H9 (cell line): ENCODE measurements at regions not wholly inside any gene's neighbourhood (a gene's known extent, or its start where the extent isn't known, plus 50 kb on each side); places are given as distances from the start of the nearest gene placed in this dataset.

ENCODE experiments used
- DNase-seq: peaks from one replicate; pipeline ENCODE4 v3.0.0-alpha.2; 2017
- H2AFZ ChIP-seq: one replicate; pipeline ENCODE4 v1.6.1; 2013; ENCODE audit warnings: mild to moderate bottlenecking, low read length, control low read depth, moderate library complexity
- H2AK5ac ChIP-seq: 2 replicates; pipeline ENCODE4 v1.6.1; 2013; ENCODE audit warnings: low read length, control low read depth, mixed read lengths; ENCODE audit not compliant: insufficient read length
- H2BK120ac ChIP-seq: one replicate; pipeline ENCODE4 v1.6.1; 2013; ENCODE audit warnings: low read depth, mild to moderate bottlenecking, low read length, control low read depth, inconsistent platforms; ENCODE audit not compliant: poor library complexity, severe bottlenecking
- H2BK12ac ChIP-seq: 2 replicates; pipeline ENCODE4 v1.6.1; 2013; ENCODE audit warnings: low read length, control low read depth, mixed read lengths, low read depth; ENCODE audit not compliant: insufficient read length
- H2BK15ac ChIP-seq: 2 replicates; pipeline ENCODE4 v1.6.1; 2013; ENCODE audit warnings: low read depth, low read length, control low read depth
- H2BK20ac ChIP-seq: one replicate; pipeline ENCODE4 v1.6.1; 2013; ENCODE audit warnings: low read depth, mild to moderate bottlenecking, low read length, control low read depth, inconsistent platforms; ENCODE audit not compliant: poor library complexity, severe bottlenecking
- H2BK5ac ChIP-seq: 2 replicates; pipeline ENCODE4 v1.6.1; 2013; ENCODE audit warnings: low read length, control low read depth, mixed read lengths; ENCODE audit not compliant: insufficient read length
- H3K14ac ChIP-seq: 2 replicates; pipeline ENCODE4 v1.6.1; 2013; ENCODE audit warnings: low read length, control low read depth; ENCODE audit not compliant: insufficient read depth
- H3K18ac ChIP-seq: 2 replicates; pipeline ENCODE4 v1.6.1; 2013; ENCODE audit warnings: low read depth, mild to moderate bottlenecking, mixed read lengths, low read length, control low read depth; ENCODE audit not compliant: insufficient read length
- H3K23ac ChIP-seq: 2 replicates; pipeline ENCODE4 v1.6.1; 2013; ENCODE audit warnings: low read length, control low read depth, mixed read lengths, low read depth; ENCODE audit not compliant: insufficient read length
- H3K23me2 ChIP-seq: 2 replicates; pipeline ENCODE4 v1.6.1; 2013; ENCODE audit warnings: low read depth, mild to moderate bottlenecking, mixed read lengths, low read length, control low read depth; ENCODE audit not compliant: insufficient read length, poor library complexity, severe bottlenecking
- H3K27ac ChIP-seq: 2 replicates; pipeline ENCODE4 v1.5.1; 2013; ENCODE audit warnings: low read length, control low read depth, mixed read lengths, low read depth; ENCODE audit not compliant: insufficient read length
- H3K27me3 ChIP-seq: 2 replicates; pipeline ENCODE4 v1.6.1; 2013; ENCODE audit warnings: low read length, control low read depth, inconsistent platforms; ENCODE audit not compliant: insufficient read depth
- H3K4ac ChIP-seq: 2 replicates; pipeline ENCODE4 v1.6.1; 2013; ENCODE audit warnings: low read depth, mild to moderate bottlenecking, control low read depth, inconsistent platforms, low read length, moderate library complexity
- H3K4me1 ChIP-seq: 2 replicates; pipeline ENCODE4 v1.6.1; 2013; ENCODE audit warnings: low read length, control low read depth, inconsistent platforms; ENCODE audit not compliant: insufficient read depth
- H3K4me2 ChIP-seq: 2 replicates; pipeline ENCODE4 v1.6.1; 2013; ENCODE audit warnings: low read length, control low read depth, mixed read lengths; ENCODE audit not compliant: insufficient read length, insufficient read depth
- H3K56ac ChIP-seq: 2 replicates; pipeline ENCODE4 v1.6.1; 2013; ENCODE audit warnings: low read depth, mild to moderate bottlenecking, mixed read lengths, low read length, control low read depth; ENCODE audit not compliant: insufficient read length
- H3K79me1 ChIP-seq: 2 replicates; pipeline ENCODE4 v1.6.1; 2013; ENCODE audit warnings: low read depth, mild to moderate bottlenecking, moderate library complexity, low read length, control low read depth, inconsistent platforms; ENCODE audit not compliant: insufficient read depth, poor library complexity, severe bottlenecking
- H3K79me2 ChIP-seq: 2 replicates; pipeline ENCODE4 v1.6.1; 2013; ENCODE audit warnings: low read length, control low read depth, inconsistent platforms; ENCODE audit not compliant: insufficient read depth
- H3K9ac ChIP-seq: 2 replicates; pipeline ENCODE4 v1.6.1; 2013; ENCODE audit warnings: low read length, control low read depth, mixed read lengths; ENCODE audit not compliant: insufficient read length; ENCODE audit errors: extremely low read depth
- H3K9me3 ChIP-seq: one replicate; pipeline ENCODE4 v1.6.1; 2013; ENCODE audit warnings: low read depth, low read length, inconsistent platforms; ENCODE audit not compliant: control insufficient read depth
- H3T11ph ChIP-seq: one replicate; pipeline ENCODE4 v1.6.1; 2013; ENCODE audit warnings: mild to moderate bottlenecking, low read length, control low read depth, inconsistent platforms
- H4K20me1 ChIP-seq: one replicate; pipeline ENCODE4 v1.6.1; 2013; ENCODE audit not compliant: control insufficient read depth, insufficient read length, insufficient read depth
- H4K5ac ChIP-seq: 2 replicates; pipeline ENCODE4 v1.6.1; 2013; ENCODE audit warnings: low read depth, mild to moderate bottlenecking, mixed read lengths, low read length, control low read depth; ENCODE audit not compliant: insufficient read length
- H4K8ac ChIP-seq: replicated peaks from 2 replicates; pipeline ENCODE4 v1.6.1; 2013; ENCODE audit warnings: low read length, control low read depth, mixed read lengths, low read depth; ENCODE audit not compliant: insufficient read length
- H4K91ac ChIP-seq: 2 replicates; pipeline ENCODE4 v1.6.1; 2013; ENCODE audit warnings: low read depth, mild to moderate bottlenecking, moderate library complexity, mixed read lengths, low read length, control low read depth; ENCODE audit not compliant: insufficient read length
- H3K27ac Mint-ChIP-seq, 3 experiments: 2 replicates in 2 of 3; 3 replicates in 1 of 3; pipeline ENCODE4 v1.8.0; 2020 to 2021; ENCODE audit warnings: mixed read lengths in 3 of 3, mild to moderate bottlenecking in 1 of 3, moderate library complexity in 1 of 3
- H3K27me3 Mint-ChIP-seq: 2 replicates; pipeline ENCODE4 v1.8.0; 2021; ENCODE audit warnings: low read depth, mild to moderate bottlenecking, moderate library complexity, mixed read lengths
- H3K36me3 Mint-ChIP-seq, 3 experiments: 2 replicates in 2 of 3; 3 replicates in 1 of 3; pipeline ENCODE4 v1.8.0; 2020 to 2021; ENCODE audit warnings: low read depth in 3 of 3, mixed read lengths in 3 of 3; ENCODE audit not compliant: insufficient read depth in 1 of 3
- H3K4me1 Mint-ChIP-seq, 2 experiments: 2 replicates each; pipeline ENCODE4 v1.8.0; 2020; ENCODE audit warnings: mixed read lengths in 2 of 2
- H3K4me3 Mint-ChIP-seq, 2 experiments: 2 replicates in 1 of 2; 3 replicates in 1 of 2; pipeline ENCODE4 v1.8.0; 2020 to 2021; ENCODE audit warnings: mild to moderate bottlenecking in 2 of 2, mixed read lengths in 2 of 2, moderate library complexity in 1 of 2
- H3K9me3 Mint-ChIP-seq, 2 experiments: 2 replicates in 1 of 2; 3 replicates in 1 of 2; pipeline ENCODE4 v1.8.0; 2020; ENCODE audit warnings: mild to moderate bottlenecking in 2 of 2, mixed read lengths in 2 of 2, moderate library complexity in 1 of 2
- WGBS: extraction: QIAGEN DNeasy Blood & Tissue Kit; methylation state at CpG from one replicate; pipeline ENCODE4 v1.1.7; 2013; ENCODE audit warnings: missing lambda C conversion rate, low lambda C conversion rate, mixed read lengths; ENCODE audit not compliant: insufficient read length; ENCODE audit errors: extremely low coverage; 5-methylcytosine and 5-hydroxymethylcytosine counted together
- TF ChIP-seq, protein P1 (sequence below): fragments of 200-600 bp; sonication (generic); conservative IDR thresholded peaks from 3 replicates; pipeline ENCODE4 v1.8.0; 2021; ENCODE audit warnings: antibody characterized with exemption, mild to moderate bottlenecking

DNA sequence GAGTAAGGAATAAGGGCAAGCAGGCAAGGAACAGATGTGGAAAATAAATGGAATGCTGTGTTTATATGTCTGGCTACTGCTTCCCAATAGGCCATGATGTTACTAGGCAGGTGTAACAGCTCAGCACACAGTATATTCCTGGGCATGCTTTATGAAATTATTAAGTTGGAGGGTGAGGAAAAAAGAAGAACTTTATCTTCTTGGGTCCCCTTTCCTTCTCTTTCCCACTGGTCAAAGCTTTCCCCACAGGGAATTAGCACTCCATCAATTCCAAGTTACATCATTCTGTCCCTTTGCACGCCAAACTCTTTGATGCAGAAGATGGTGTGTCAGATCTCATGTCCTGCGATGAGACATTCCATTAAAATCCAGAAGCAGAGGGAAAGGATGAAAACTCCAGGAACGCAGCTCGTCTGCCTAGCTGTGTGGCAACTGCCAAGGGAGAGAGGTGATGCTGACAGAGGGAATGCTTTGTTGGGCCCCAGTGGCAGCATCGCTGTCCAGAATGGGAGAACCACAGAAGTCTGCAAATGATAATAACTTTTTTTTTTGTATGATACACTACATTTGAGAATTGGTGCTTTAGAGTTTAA lies 447.3 kb upstream of the ARRDC3 start:
- Histone ChIP-seq H2BK15ac (no peak overlapping the region), H3K9me3 (no peaks in the 10 kb centered on the region), H3K23me2 (no peaks in the 10 kb centered on the region), H3K79me1 (no peaks in the 10 kb centered on the region), H2BK12ac (no peak overlapping the region), H4K91ac (no peak overlapping the region), H4K20me1 (no peaks in the 10 kb centered on the region), H3K27ac (no peak overlapping the region), H2AFZ (no peak overlapping the region), H3K14ac (no peak overlapping the region), H3K4me1 (no peaks in the 10 kb centered on the region; the same call in 1 of the 2 replicates), H3T11ph (no peak overlapping the region), H3K4ac (no peak overlapping the region), H3K23ac (no peak overlapping the region), H2AK5ac (no peak overlapping the region), H2BK20ac (no peak overlapping the region), H3K56ac (no peak overlapping the region), H3K4me2 (no peak overlapping the region), H3K18ac (no peak overlapping the region), H3K27me3 (no peaks in the 10 kb centered on the region), H3K9ac (no peak overlapping the region), H2BK120ac (no peak overlapping the region), H3K79me2 (no peaks in the 10 kb centered on the region), H2BK5ac (no peak overlapping the region), H4K8ac (no peak overlapping the region), H4K5ac (no peak overlapping the region)
- Mint-ChIP-seq H3K4me1 (peaks cover 4 to 5% of the 10 kb centered on the region in 2 experiments; a peak in 3 of 4 replicates), H3K4me3 (no peak overlapping the region), H3K27ac (no peak overlapping the region), H3K36me3 (no peaks in the 10 kb centered on the region), H3K9me3 (no peaks in the 10 kb centered on the region), H3K27me3 (no peaks in the 10 kb centered on the region)
- DNase-seq = no peak
- no CpG with 5 or more reads among the region's 5 CpGs for WGBS
- TF ChIP-seq, protein P1, sequence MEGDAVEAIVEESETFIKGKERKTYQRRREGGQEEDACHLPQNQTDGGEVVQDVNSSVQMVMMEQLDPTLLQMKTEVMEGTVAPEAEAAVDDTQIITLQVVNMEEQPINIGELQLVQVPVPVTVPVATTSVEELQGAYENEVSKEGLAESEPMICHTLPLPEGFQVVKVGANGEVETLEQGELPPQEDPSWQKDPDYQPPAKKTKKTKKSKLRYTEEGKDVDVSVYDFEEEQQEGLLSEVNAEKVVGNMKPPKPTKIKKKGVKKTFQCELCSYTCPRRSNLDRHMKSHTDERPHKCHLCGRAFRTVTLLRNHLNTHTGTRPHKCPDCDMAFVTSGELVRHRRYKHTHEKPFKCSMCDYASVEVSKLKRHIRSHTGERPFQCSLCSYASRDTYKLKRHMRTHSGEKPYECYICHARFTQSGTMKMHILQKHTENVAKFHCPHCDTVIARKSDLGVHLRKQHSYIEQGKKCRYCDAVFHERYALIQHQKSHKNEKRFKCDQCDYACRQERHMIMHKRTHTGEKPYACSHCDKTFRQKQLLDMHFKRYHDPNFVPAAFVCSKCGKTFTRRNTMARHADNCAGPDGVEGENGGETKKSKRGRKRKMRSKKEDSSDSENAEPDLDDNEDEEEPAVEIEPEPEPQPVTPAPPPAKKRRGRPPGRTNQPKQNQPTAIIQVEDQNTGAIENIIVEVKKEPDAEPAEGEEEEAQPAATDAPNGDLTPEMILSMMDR = no peak
